ENCODE measurements at regions not wholly inside any gene's neighbourhood (a gene's known extent, or its start where the extent isn't known, plus 50 kb on each side); places are given as distances from the start of the nearest gene placed in this dataset.
A peak's percentile ranks its signal among the peaks of the same experiment; 100 is the strongest.

DNA sequence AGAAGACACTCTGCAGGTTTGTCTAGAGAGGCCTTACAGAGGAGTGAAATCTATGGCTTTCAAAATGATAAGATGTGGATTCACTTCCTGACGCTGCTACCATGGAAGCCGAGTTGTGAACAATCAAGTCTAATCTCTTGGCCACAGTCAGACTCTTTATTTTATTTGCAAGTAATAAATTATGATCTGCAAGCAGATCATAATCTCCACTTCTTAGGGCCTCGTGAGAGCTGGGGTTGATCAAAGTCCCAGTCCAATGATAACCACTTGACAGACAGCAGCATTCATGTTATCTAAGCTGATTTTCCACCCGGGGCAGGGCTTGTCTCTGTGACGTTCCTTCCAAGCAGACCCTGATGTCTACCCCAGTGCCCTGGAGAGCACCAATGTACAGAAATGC, 776.4 kb upstream of the AUTS2 start:
- no peak for DNase-seq
- H3K9me3 ChIP-seq = peaks cover 0 to 32% (median 19%) of the 10 kb centered on the region in 4 donors
- WGBS, 5 donors = 11 to 33% (median 24%) methylated on average over 5 of the region's 5 CpGs

DNA sequence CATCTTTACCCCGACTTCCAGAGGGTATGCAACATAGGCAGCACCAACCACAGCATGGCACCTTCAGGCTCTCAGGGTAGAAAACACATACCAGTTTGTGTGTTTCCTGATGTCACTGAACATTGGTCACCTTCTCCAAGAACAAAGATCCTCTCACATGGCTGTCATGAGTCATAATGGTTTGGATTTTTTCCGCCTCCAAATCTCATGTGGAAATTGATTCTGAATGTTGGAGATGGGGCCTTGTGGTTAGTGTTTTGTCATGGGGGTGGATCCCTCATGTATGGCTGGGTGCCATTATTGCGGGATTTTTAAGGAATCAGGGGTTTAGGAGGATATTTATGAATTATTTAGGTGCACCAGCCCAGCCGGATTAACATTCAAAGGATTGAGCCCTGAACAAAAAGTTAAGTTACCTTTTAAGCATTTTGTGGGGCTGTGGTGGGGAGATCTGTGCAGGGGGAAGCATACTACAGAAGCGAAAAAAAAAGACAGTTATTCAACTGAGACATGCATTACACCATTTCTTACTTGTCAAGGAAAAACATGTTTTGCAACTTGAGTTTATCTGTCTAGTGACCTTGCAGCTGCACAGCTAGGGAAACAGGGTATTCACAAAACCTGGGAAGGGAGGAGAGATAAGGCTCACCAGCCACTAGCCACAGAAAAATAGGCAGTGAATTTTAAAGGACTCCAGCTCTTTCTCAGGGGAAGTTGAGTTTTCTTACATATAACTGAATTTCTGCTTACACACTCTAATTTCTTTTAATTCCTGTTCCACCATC, 774.1 kb upstream of the AUTS2 start:
- WGBS, 5 donors = 79 to 87% (median 82%) methylated on average over 5 of the region's 5 CpGs
- intact Hi-C loops (cut with DNase I; ENCODE audit: low total_unique reads) = no loop called here

More for the DNA sequence above, 776.4 kb upstream of the AUTS2 start:
- intact Hi-C loops (cut with DNase I; ENCODE audit: low total_unique reads) = no loop called here
- H3K4me1 ChIP-seq = no peaks in the 10 kb centered on the region
- no peak for TF ChIP-seq CTCF (IDR thresholded peaks at IDR 0.05)
- no peak for TF ChIP-seq EP300 (IDR thresholded peaks at IDR 0.05)
- TF ChIP-seq POLR2A (IDR thresholded peaks at IDR 0.05) = no peak
- no peak for TF ChIP-seq POLR2AphosphoS5 (IDR thresholded peaks at IDR 0.05)
- no peak overlapping the region for H3K4me3 ChIP-seq
- peaks cover 0 to 10% (median 0%) of the 10 kb centered on the region in 3 donors for H3K27me3 ChIP-seq
- no peaks in the 10 kb centered on the region for H3K36me3 ChIP-seq
- no peak overlapping the region for H3K27ac ChIP-seq

GRCh38 chr7:68828575-68828974, 769.7 kb upstream of the AUTS2 start:
- no peaks in the 10 kb centered on the region for H3K4me1 ChIP-seq
- peaks cover 0 to 39% (median 19%) of the 10 kb centered on the region in 4 donors for H3K9me3 ChIP-seq
- TF ChIP-seq POLR2AphosphoS5 (IDR thresholded peaks at IDR 0.05) = no peak
- no peak for TF ChIP-seq CTCF (IDR thresholded peaks at IDR 0.05)
- no peak for TF ChIP-seq POLR2A (IDR thresholded peaks at IDR 0.05)
- no peak for TF ChIP-seq EP300 (IDR thresholded peaks at IDR 0.05)
- no peak overlapping the region for H3K27ac ChIP-seq
- H3K4me3 ChIP-seq = no peak overlapping the region
- DNase-seq = no peak
- no peaks in the 10 kb centered on the region for H3K36me3 ChIP-seq
- intact Hi-C loops (cut with DNase I; ENCODE audit: low total_unique reads) = no loop called here
- no peaks in the 10 kb centered on the region for H3K27me3 ChIP-seq
- 64 to 73% (median 68%) methylated on average over 11 of the region's 11 CpGs for WGBS, 5 donors

More for the DNA sequence above, 774.1 kb upstream of the AUTS2 start:
- no peak for DNase-seq
- H3K27me3 ChIP-seq = peaks cover 0 to 10% (median 0%) of the 10 kb centered on the region in 3 donors
- H3K36me3 ChIP-seq = no peaks in the 10 kb centered on the region
- peaks cover 0 to 33% (median 15%) of the 10 kb centered on the region in 4 donors for H3K9me3 ChIP-seq
- H3K4me1 ChIP-seq = no peaks in the 10 kb centered on the region
- no peak overlapping the region for H3K27ac ChIP-seq
- TF ChIP-seq POLR2AphosphoS5 (IDR thresholded peaks at IDR 0.05) = no peak
- TF ChIP-seq POLR2A (IDR thresholded peaks at IDR 0.05) = no peak
- TF ChIP-seq EP300 (IDR thresholded peaks at IDR 0.05) = no peak
- no peak for TF ChIP-seq CTCF (IDR thresholded peaks at IDR 0.05)
- no peak overlapping the region for H3K4me3 ChIP-seq

DNA sequence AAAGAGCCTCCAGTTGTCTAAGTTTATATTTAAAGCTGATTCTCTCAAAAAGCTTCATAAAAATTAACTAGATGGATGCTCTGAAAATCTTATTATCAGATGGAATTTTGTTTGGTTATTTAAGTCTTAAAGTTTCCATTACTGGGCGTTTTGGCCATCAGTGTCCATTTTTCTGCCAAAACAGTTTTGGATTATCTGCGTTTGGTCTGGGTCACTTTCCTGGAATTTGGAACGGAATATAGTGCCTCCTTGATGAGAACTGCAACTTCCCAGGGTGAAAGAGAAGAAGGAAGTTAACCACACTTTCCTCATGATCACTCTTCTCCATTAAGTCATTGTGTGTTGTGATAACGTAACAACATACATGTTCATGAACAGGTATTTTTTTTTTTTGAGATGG, 764.9 kb upstream of the AUTS2 start:
- no peaks in the 10 kb centered on the region for H3K4me1 ChIP-seq
- DNase-seq = peak in 1 of 2 donors; percentile 29
- TF ChIP-seq POLR2A (IDR thresholded peaks at IDR 0.05) (no peak), EP300 (IDR thresholded peaks at IDR 0.05) (no peak), POLR2AphosphoS5 (IDR thresholded peaks at IDR 0.05) (no peak), CTCF (IDR thresholded peaks at IDR 0.05) (no peak)
- no peaks in the 10 kb centered on the region for H3K27me3 ChIP-seq
- H3K27ac ChIP-seq = no peak overlapping the region
- intact Hi-C loops (cut with DNase I; ENCODE audit: low total_unique reads) = no loop called here
- 50 to 71% (median 63%) methylated on average over 4 of the region's 4 CpGs for WGBS, 5 donors
- no peaks in the 10 kb centered on the region for H3K36me3 ChIP-seq
- peaks cover 0 to 13% (median 6%) of the 10 kb centered on the region in 4 donors for H3K9me3 ChIP-seq
- H3K4me3 ChIP-seq = no peak overlapping the region
